GM18873 (cell line): ENCODE measurements at regions not wholly inside any gene's neighbourhood (a gene's known extent, or its start where the extent isn't known, plus 50 kb on each side); places are given as distances from the start of the nearest gene placed in this dataset.
A peak's percentile ranks its signal among the peaks of the same experiment; 100 is the strongest.

Experiments used
- ATAC-seq: cut with Tn5 transposase; IDR thresholded peaks from one replicate; pipeline ENCODE4 v1.9.1; 2021; ENCODE audit warnings: mild to moderate bottlenecking, moderate library complexity, moderate number of reproducible peaks; ENCODE audit not compliant: unreplicated experiment, low FRiP score

- no peak for ATAC-seq
Observed at GRCh38 chr1:224846119-224846907, 83.2 kb upstream of the DNAH14 start.

GRCh38 chr1:224850446-224850845 lies 79.0 kb upstream of the DNAH14 start:
- no peak for ATAC-seq

GRCh38 chr1:224851210-224851847 lies 78.1 kb upstream of the DNAH14 start:
- ATAC-seq: peak; percentile 47

GRCh38 chr1:224851848-224852261 lies 77.6 kb upstream of the DNAH14 start:
- ATAC-seq: no peak

- no peak for ATAC-seq
Observed at GRCh38 chr1:224852901-224853568, 76.4 kb upstream of the DNAH14 start.

- ATAC-seq: no peak
Observed at GRCh38 chr1:224856973-224857372, 72.5 kb upstream of the DNAH14 start.

GRCh38 chr1:224859651-224860050 lies 69.8 kb upstream of the DNAH14 start:
- ATAC-seq: no peak

- ATAC-seq: no peak
Observed at GRCh38 chr1:224860488-224861338, 68.8 kb upstream of the DNAH14 start.

GRCh38 chr1:224861339-224861716 lies 68.1 kb upstream of the DNAH14 start:
- ATAC-seq: no peak

GRCh38 chr1:224863486-224863885 lies 66.0 kb upstream of the DNAH14 start:
- no peak for ATAC-seq

- ATAC-seq: no peak
Observed at GRCh38 chr1:224864006-224864405, 65.5 kb upstream of the DNAH14 start.

GRCh38 chr1:224865510-224865909 lies 64.0 kb upstream of the DNAH14 start:
- ATAC-seq: no peak

GRCh38 chr1:224866940-224867339 lies 62.5 kb upstream of the DNAH14 start:
- ATAC-seq: no peak

- ATAC-seq: no peak
Observed at GRCh38 chr1:224867715-224868114, 61.8 kb upstream of the DNAH14 start.

GRCh38 chr1:224872832-224873433 lies 56.5 kb upstream of the DNAH14 start:
- ATAC-seq: no peak

- ATAC-seq: no peak
Observed at GRCh38 chr1:224873434-224874369, 55.8 kb upstream of the DNAH14 start.

GRCh38 chr1:224874775-224875174 lies 54.7 kb upstream of the DNAH14 start:
- ATAC-seq: no peak

- no peak for ATAC-seq
Observed at GRCh38 chr1:224879162-224879803, 50.2 kb upstream of the DNAH14 start.
